CD4-positive, alpha-beta T cell treated with Interferon gamma for 1 hour (primary cell): ENCODE measurements at regions not wholly inside any gene's neighbourhood (a gene's known extent, or its start where the extent isn't known, plus 50 kb on each side); places are given as distances from the start of the nearest gene placed in this dataset.

Source experiments
- DNase-seq: peaks from one replicate; pipeline ENCODE4 v3.0.0-alpha.2; 2020

GRCh38 chr11:122342089-122342744, 226.2 kb upstream of the BLID start:
- no peak for DNase-seq

GRCh38 chr11:122341477-122341876, 225.5 kb upstream of the BLID start:
- DNase-seq = no peak

- no peak for DNase-seq
Observed at GRCh38 chr11:122340607-122341290, 224.7 kb upstream of the BLID start.

GRCh38 chr11:122339436-122340060, 223.5 kb upstream of the BLID start:
- DNase-seq = no peak

- DNase-seq = no peak
Observed at GRCh38 chr11:122337704-122338103, 221.7 kb upstream of the BLID start.

GRCh38 chr11:122337241-122337640, 221.2 kb upstream of the BLID start:
- DNase-seq = no peak

- no peak for DNase-seq
Observed at GRCh38 chr11:122336706-122337105, 220.7 kb upstream of the BLID start.

- no peak for DNase-seq
Observed at GRCh38 chr11:122334546-122335339, 218.7 kb upstream of the BLID start.

- DNase-seq = no peak
Observed at GRCh38 chr11:122333467-122333866, 217.5 kb upstream of the BLID start.

- no peak for DNase-seq
Observed at GRCh38 chr11:122331079-122331478, 215.1 kb upstream of the BLID start.

GRCh38 chr11:122330279-122330965, 214.4 kb upstream of the BLID start:
- no peak for DNase-seq

- no peak for DNase-seq
Observed at GRCh38 chr11:122327528-122327927, 211.5 kb upstream of the BLID start.

- no peak for DNase-seq
Observed at GRCh38 chr11:122323754-122324421, 207.9 kb upstream of the BLID start.

GRCh38 chr11:122322329-122322728, 206.3 kb upstream of the BLID start:
- DNase-seq = no peak

GRCh38 chr11:122320671-122321070, 204.7 kb upstream of the BLID start:
- DNase-seq = no peak

GRCh38 chr11:122319691-122320620, 203.9 kb upstream of the BLID start:
- DNase-seq = no peak

GRCh38 chr11:122319085-122319484, 203.1 kb upstream of the BLID start:
- DNase-seq = no peak

- no peak for DNase-seq
Observed at GRCh38 chr11:122317305-122317704, 201.3 kb upstream of the BLID start.

- no peak for DNase-seq
Observed at GRCh38 chr11:122313581-122313980, 197.6 kb upstream of the BLID start.

GRCh38 chr11:122311216-122311755, 195.3 kb upstream of the BLID start:
- DNase-seq = no peak

- no peak for DNase-seq
Observed at GRCh38 chr11:122310766-122311165, 194.8 kb upstream of the BLID start.
